Activated CD8-positive, alpha-beta memory T cell treated with anti-CD3 and anti-CD28 coated beads, Interleukin-2, amount 50 U/mL, for 24 hours (primary cell): ENCODE measurements at regions not wholly inside any gene's neighbourhood (a gene's known extent, or its start where the extent isn't known, plus 50 kb on each side); places are given as distances from the start of the nearest gene placed in this dataset.

ENCODE experiments used
- DNase-seq: peaks from one replicate; pipeline ENCODE4 v3.0.0-alpha.2; 2020; ENCODE audit errors: extremely low read depth

- DNase-seq: no peak
These were observed 75.0 kb downstream of the PTPDC1 start for GRCh38 chr9:94159069-94159939.

GRCh38 chr9:94160594-94161501, 76.6 kb downstream of the PTPDC1 start:
- DNase-seq: no peak

GRCh38 chr9:94161673-94162072, 77.4 kb downstream of the PTPDC1 start:
- no peak for DNase-seq

GRCh38 chr9:94164806-94165549, 80.7 kb downstream of the PTPDC1 start:
- DNase-seq: no peak

- DNase-seq: peak; percentile 89
These were observed 81.5 kb downstream of the PTPDC1 start for GRCh38 chr9:94165592-94166235.

GRCh38 chr9:94166236-94166975, 82.1 kb downstream of the PTPDC1 start:
- DNase-seq: peak; percentile 93

- DNase-seq: no peak
These were observed 82.7 kb downstream of the PTPDC1 start for GRCh38 chr9:94166976-94167346.

- DNase-seq: no peak
These were observed 83.2 kb downstream of the PTPDC1 start for GRCh38 chr9:94167376-94167890.

- DNase-seq: no peak
These were observed 84.1 kb downstream of the PTPDC1 start for GRCh38 chr9:94168203-94169000.

- DNase-seq: no peak
These were observed 85.7 kb downstream of the PTPDC1 start for GRCh38 chr9:94169968-94170367.

- DNase-seq: no peak
These were observed 85.5 kb upstream of the ZNF169 start for GRCh38 chr9:94173632-94174031.

GRCh38 chr9:94174164-94174563, 84.9 kb upstream of the ZNF169 start:
- DNase-seq: no peak

- no peak for DNase-seq
These were observed 83.4 kb upstream of the ZNF169 start for GRCh38 chr9:94175669-94176068.

GRCh38 chr9:94176608-94177007, 82.5 kb upstream of the ZNF169 start:
- DNase-seq: no peak

- no peak for DNase-seq
These were observed 80.2 kb upstream of the ZNF169 start for GRCh38 chr9:94178927-94179326.

- no peak for DNase-seq
These were observed 77.5 kb upstream of the ZNF169 start for GRCh38 chr9:94181408-94182181.

GRCh38 chr9:94182532-94182931, 76.6 kb upstream of the ZNF169 start:
- DNase-seq: no peak

GRCh38 chr9:94183240-94183999, 75.7 kb upstream of the ZNF169 start:
- no peak for DNase-seq
